Effector CD4-positive, alpha-beta T cell (primary cell): ENCODE measurements at regions not wholly inside any gene's neighbourhood (a gene's known extent, or its start where the extent isn't known, plus 50 kb on each side); places are given as distances from the start of the nearest gene placed in this dataset.
"Not testable (repeated sequence)": the region's sequence is repeated elsewhere in the genome, so short reads cannot be mapped to it uniquely, and the experiment has no call there.

Experiments used
- DNase-seq: peaks from one replicate; pipeline ENCODE4 v3.0.0-alpha.2; 2020

DNA sequence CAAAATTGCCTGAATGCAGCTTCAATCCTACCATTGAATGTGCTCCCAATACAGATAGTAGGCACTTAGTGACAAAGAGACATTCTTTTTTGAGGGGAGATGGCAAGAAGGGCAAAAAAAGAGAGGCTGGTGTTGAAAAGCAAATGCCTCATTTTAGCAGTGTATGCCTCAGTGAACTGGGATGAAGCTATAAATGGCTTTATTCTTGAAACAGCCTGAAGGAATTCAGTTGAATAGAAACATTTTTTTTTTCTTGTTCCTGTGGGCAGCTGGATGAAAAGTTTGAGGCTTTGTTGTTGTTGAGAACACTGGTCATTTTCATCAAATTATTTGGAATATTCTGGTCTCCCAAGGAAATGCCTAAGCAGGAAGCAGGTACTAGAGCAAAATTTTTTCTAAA lies 228.9 kb downstream of the RNF144A start:
- no peak for DNase-seq

- DNase-seq: no peak
Measured at GRCh38 chr2:7154656-7155055, 237.4 kb downstream of the RNF144A start.

DNA sequence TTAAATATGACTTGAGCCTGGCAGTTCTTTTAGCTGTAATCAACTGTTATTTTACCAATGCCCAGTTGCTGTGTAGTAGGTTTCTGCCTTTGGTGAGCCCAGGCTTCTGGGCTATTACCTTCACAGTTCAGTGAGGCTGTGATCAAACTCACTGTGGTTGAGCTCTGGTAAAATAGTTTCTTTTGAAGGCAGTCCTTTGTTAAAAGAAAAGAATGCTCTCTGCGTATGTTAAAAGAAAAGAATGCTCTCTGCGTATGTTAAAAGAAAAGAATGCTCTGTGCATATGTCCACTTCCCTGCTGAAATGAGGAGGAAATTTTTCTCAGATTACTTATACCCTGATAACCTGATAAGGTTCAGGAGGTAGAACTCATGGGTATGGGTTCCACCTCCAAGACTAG lies 244.3 kb downstream of the RNF144A start:
- DNase-seq: no peak

DNA sequence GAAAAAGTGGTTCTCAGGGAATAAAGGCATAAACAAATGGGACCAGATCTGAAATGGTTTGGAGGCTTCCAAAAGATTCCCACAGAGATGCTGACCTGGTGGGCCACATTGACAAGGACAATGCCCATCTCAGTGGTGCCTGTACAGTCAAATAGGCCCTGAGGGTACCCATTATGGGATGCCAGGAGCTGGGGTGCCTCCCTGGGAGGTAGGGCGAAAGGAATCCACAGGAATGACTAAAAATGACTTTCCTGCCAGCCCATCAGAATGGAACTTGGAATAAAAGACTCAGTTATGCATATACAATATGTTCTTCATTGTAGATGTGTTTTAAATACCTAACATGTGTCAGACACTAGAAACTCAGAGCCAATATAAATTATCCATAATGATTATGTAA lies 248.5 kb downstream of the RNF144A start:
- DNase-seq: no peak

DNA sequence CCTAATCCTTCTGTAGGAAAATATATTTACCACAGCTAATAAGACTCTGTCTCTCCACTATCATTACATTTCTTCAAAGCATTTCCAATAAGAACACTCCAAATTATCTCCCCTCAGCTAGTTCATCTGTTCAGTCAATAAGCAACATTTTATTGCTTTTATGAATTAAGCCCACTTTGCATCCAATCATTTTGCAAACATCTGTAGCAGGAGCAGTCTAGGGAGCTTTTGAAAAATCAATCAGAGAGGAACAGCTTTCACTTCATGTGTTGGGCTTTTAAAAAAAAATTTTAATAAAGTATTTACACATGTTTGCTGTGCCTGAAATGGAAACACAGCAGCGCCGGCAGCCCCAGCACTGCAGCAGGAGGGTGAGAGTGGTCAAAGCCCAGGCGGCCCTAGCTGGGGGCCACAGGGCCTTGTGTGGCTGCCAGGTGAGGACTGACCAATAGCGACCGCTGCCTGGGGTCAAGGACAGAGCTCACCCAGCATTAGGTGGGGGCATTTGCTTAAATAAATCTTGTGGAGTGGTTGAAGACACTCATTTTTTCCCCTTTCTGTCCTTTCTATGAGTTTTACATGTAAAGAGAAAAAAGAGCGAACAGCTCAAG lies 250.7 kb downstream of the RNF144A start:
- DNase-seq: no peak

GRCh38 chr2:7169593-7169992 lies 252.4 kb downstream of the RNF144A start:
- DNase-seq: no peak

DNA sequence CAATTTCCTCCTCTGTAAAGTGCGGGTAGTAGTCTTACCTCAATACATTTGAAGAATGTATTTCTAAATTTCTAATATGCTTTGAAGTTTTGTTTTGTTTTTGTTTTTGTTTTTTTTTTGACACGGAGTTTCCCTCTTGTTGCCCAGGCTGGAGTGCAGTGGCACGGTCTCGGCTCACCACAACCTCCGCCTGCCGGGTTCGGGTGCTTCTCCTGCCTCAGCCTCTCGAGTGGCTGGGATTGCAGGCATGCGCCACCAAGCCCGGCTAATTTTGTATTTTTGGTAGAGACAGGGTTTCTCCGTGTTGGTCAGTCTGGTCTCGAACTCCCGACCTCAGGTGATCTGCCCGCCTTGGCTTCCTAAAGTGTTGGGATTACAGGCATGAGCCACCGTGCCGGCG lies 261.8 kb downstream of the RNF144A start:
- not testable (repeated sequence) for DNase-seq

DNA sequence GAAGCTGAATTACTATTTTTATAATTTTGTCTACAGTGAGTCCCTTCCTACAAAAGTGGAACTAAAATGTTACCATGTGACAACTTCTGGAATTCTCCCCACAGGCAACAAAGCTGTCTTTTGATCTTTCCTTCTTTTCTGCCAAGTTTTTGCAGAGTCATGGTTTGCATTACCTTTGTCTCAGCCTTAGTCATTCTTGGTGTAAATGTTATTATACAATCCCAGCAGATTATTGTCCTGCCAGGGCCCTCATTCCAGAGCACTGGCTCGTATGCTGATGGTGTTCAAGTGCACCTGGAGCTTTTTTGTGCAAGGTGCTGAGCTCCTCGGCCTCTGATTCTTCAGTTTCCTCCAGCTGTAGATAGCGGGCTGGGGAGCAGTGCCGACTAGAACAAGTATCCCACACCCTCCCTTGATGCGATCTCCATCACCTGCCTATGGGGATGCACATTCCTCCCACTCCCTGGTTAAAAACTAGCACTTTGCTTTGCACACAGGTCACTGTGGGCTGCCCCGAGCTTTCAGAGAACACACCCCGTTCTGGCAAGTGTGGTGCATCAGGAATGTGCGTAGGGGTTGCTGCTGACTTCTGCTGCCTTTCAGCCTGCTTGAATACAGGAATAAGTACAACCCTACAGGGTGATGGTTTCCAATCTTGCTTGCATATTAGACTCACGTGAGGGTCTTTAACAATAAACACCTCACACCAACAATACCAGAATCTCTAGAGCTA lies 263.6 kb downstream of the RNF144A start:
- DNase-seq: no peak

GRCh38 chr2:7182525-7182924 lies 265.3 kb downstream of the RNF144A start:
- no peak for DNase-seq

- DNase-seq: no peak
Measured at GRCh38 chr2:7189106-7189505, 271.9 kb downstream of the RNF144A start.

DNA sequence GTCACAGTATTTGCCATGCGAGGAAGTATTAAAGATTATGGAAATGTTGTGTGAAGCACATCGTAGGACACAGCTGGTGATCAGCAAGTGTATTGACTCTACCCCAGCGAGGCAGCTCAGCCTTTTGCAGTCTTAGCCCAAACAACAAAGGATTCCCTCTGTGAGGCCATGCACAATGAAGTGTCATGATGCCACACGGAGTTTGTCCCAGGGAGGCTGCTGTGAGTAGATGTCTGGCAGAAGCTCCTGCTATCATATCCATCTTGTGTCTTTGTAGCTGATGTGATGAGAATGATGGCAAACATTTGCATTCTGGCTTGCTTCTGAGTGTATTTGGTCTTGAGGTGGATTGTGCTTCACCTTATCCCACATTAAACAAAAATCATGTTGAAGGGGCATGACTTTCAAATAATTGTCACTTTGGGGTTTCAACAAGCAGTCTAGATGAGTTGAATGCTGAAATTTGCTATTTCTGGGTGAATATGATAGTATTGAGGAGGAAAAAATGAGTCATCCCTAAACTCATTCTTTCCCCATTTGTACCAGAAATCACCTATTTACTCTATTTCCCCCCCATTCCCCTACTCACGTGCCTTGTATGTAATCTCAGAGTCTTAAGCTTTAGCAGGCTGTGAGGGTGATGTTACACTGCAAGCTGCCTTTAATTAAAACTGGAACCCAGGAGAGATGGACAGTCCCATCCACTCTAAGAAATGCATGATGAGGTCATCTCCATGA lies 273.5 kb downstream of the RNF144A start:
- no peak for DNase-seq

- no peak for DNase-seq
Measured at GRCh38 chr2:7191932-7192331, 274.7 kb downstream of the RNF144A start.

- DNase-seq: no peak
Measured at GRCh38 chr2:7193457-7193856, 276.2 kb downstream of the RNF144A start.

DNA sequence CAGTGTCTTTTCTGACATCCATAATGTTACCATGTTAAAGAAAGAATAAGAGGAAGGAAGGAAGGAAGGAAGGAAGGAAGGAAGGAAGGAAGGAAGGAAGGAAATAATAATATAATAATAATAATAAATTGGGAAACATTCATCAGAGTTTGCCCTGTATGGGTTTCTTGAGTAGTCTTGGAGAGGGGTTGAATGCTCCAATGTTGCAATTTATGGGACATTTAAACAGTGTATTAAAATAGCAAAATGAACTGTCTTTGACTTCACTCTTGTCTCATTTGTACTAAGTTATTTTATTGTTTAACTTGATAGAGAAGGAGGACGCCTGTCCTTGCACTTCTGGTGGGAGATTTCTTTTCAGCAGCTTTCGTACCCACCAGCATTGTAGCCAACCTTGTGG lies 277.7 kb downstream of the RNF144A start:
- no peak for DNase-seq

- DNase-seq: no peak
Measured at GRCh38 chr2:7196883-7197282, 279.7 kb downstream of the RNF144A start.

GRCh38 chr2:7201851-7202250 lies 284.6 kb downstream of the RNF144A start:
- no peak for DNase-seq

GRCh38 chr2:7203056-7203467 lies 285.9 kb downstream of the RNF144A start:
- DNase-seq: peak; percentile 24

- no peak for DNase-seq
Measured at GRCh38 chr2:7205151-7205830, 288.1 kb downstream of the RNF144A start.

GRCh38 chr2:7206111-7206810 lies 289.0 kb downstream of the RNF144A start:
- no peak for DNase-seq

- DNase-seq: no peak
Measured at GRCh38 chr2:7207631-7208030, 290.4 kb downstream of the RNF144A start.

- no peak for DNase-seq
Measured at GRCh38 chr2:7209757-7210555, 292.7 kb downstream of the RNF144A start.

GRCh38 chr2:7210712-7211111 lies 293.5 kb downstream of the RNF144A start:
- no peak for DNase-seq
